Neuronal stem cell (in vitro differentiated cells): ENCODE measurements at regions not wholly inside any gene's neighbourhood (a gene's known extent, or its start where the extent isn't known, plus 50 kb on each side); places are given as distances from the start of the nearest gene placed in this dataset.

Experiments used
- DNase-seq: peaks from one replicate; pipeline ENCODE4 v3.0.0-alpha.2; 2013; ENCODE audit warnings: low spot score
- H2AFZ ChIP-seq: one replicate; pipeline ENCODE4 v1.6.1; 2013; ENCODE audit warnings: mild to moderate bottlenecking, low read length, inconsistent platforms
- H2AK5ac ChIP-seq: 2 replicates; pipeline ENCODE4 v1.6.1; 2013; ENCODE audit warnings: low read depth, mild to moderate bottlenecking, inconsistent platforms, low read length, moderate library complexity, mixed read lengths
- H2BK120ac ChIP-seq: 2 replicates; pipeline ENCODE4 v1.6.1; 2013; ENCODE audit warnings: low read depth, mild to moderate bottlenecking, inconsistent platforms, low read length, moderate library complexity, mixed read lengths
- H2BK12ac ChIP-seq: one replicate; pipeline ENCODE4 v1.6.1; 2013; ENCODE audit warnings: low read length, inconsistent platforms
- H2BK15ac ChIP-seq: 2 replicates; pipeline ENCODE4 v1.6.1; 2013; ENCODE audit warnings: mild to moderate bottlenecking, low read length, inconsistent platforms, mixed read lengths
- H2BK5ac ChIP-seq: one replicate; pipeline ENCODE4 v1.6.1; 2013; ENCODE audit warnings: inconsistent platforms, mild to moderate bottlenecking, low read length, moderate library complexity
- H3K14ac ChIP-seq: one replicate; pipeline ENCODE4 v1.6.1; 2013; ENCODE audit warnings: low read length, inconsistent platforms
- H3K18ac ChIP-seq: 2 replicates; pipeline ENCODE4 v1.6.1; 2013; ENCODE audit warnings: low read length, inconsistent platforms
- H3K23ac ChIP-seq: 2 replicates; pipeline ENCODE4 v1.6.1; 2013; ENCODE audit warnings: low read depth, mild to moderate bottlenecking, mixed read lengths, low read length, inconsistent platforms; ENCODE audit not compliant: poor library complexity
- H3K27ac ChIP-seq: replicated peaks from 3 replicates; pipeline ENCODE4 v1.5.1; 2013; ENCODE audit warnings: low read length, inconsistent platforms
- H3K27me3 ChIP-seq, 3 experiments: 2 replicates each; pipeline ENCODE4 v1.6.1; 2013; ENCODE audit warnings: low read length in 3 of 3, mild to moderate bottlenecking in 2 of 3, inconsistent platforms in 1 of 3, low read depth in 1 of 3, mixed read lengths in 1 of 3, moderate library complexity in 1 of 3; ENCODE audit not compliant: control insufficient read depth in 3 of 3, insufficient read depth in 3 of 3
- H3K36me3 ChIP-seq, 2 donors: replicated peaks in 1 of 2; 2 replicates each; pipeline ENCODE4 v1.6.1; 2013; ENCODE audit warnings: low read length in 2 of 2; ENCODE audit not compliant: control insufficient read depth in 2 of 2, insufficient read depth in 2 of 2
- H3K4ac ChIP-seq: 2 replicates; pipeline ENCODE4 v1.6.1; 2013; ENCODE audit warnings: inconsistent platforms, mild to moderate bottlenecking, low read length, moderate library complexity
- H3K4me1 ChIP-seq, 2 donors: 1 replicate in 1 of 2; 2 replicates in 1 of 2; pipeline ENCODE4 v1.6.1; 2013; ENCODE audit warnings: low read length in 2 of 2, low read depth in 1 of 2; ENCODE audit not compliant: control insufficient read depth in 2 of 2, insufficient read depth in 1 of 2
- H3K4me2 ChIP-seq: one replicate; pipeline ENCODE4 v1.6.1; 2013; ENCODE audit warnings: mild to moderate bottlenecking, low read length, inconsistent platforms; ENCODE audit not compliant: insufficient read depth, poor library complexity, severe bottlenecking
- H3K4me3 ChIP-seq, 2 donors: 2 replicates each; pipeline ENCODE4 v1.5.1; 2013; ENCODE audit warnings: low read length in 2 of 2, mild to moderate bottlenecking in 2 of 2, inconsistent platforms in 1 of 2, moderate library complexity in 1 of 2
- H3K79me1 ChIP-seq: one replicate; pipeline ENCODE4 v1.6.1; 2013; ENCODE audit warnings: low read depth, mild to moderate bottlenecking, inconsistent platforms, low read length, moderate library complexity
- H3K9ac ChIP-seq: one replicate; pipeline ENCODE4 v1.6.1; 2013; ENCODE audit warnings: mild to moderate bottlenecking, low read depth, low read length, inconsistent platforms; ENCODE audit not compliant: poor library complexity
- H3K9me3 ChIP-seq, 2 donors: replicated peaks in 1 of 2; 2 replicates each; pipeline versions ENCODE3 to v1.6.1; 2013; ENCODE audit warnings: low read length in 2 of 2, mild to moderate bottlenecking in 2 of 2, inconsistent platforms in 1 of 2, low read depth in 1 of 2, mixed read lengths in 1 of 2, moderate library complexity in 1 of 2; ENCODE audit not compliant: control insufficient read depth in 2 of 2, insufficient read depth in 1 of 2
- H4K8ac ChIP-seq: one replicate; pipeline ENCODE4 v1.6.1; 2013; ENCODE audit warnings: low read depth, mild to moderate bottlenecking, inconsistent platforms, low read length, moderate library complexity
- H4K91ac ChIP-seq: one replicate; pipeline ENCODE4 v1.6.1; 2013; ENCODE audit warnings: low read length, low read depth, mild to moderate bottlenecking, inconsistent platforms; ENCODE audit not compliant: poor library complexity
- WGBS, 2 donors: extraction: QIAGEN DNeasy Blood & Tissue Kit; methylation state at CpG; one replicate each; pipeline ENCODE4 v1.1.7; 2013; ENCODE audit warnings: missing lambda C conversion rate in 2 of 2, mixed read lengths in 1 of 2; ENCODE audit not compliant: insufficient read length in 2 of 2, insufficient replicate concordance in 1 of 2; ENCODE audit errors: extremely low coverage in 2 of 2; 5-methylcytosine and 5-hydroxymethylcytosine counted together

GRCh38 chr15:70171256-70171886 lies 73.7 kb upstream of the TLE3 start:
- Histone ChIP-seq H3K27me3 (peaks cover 0 to 11% (median 2%) of the 10 kb centered on the region in 3 experiments), H3K14ac (no peak overlapping the region), H4K91ac (no peak overlapping the region), H3K4me1 (peaks cover 0 to 4% of the 10 kb centered on the region in 2 donors), H3K4me3 (no peak overlapping the region), H2AFZ (no peak overlapping the region), H3K18ac (no peak overlapping the region), H3K36me3 (no peaks in the 10 kb centered on the region), H2BK15ac (no peak overlapping the region), H3K27ac (no peak overlapping the region), H2BK12ac (no peak overlapping the region), H2BK120ac (no peak overlapping the region), H3K4me2 (no peak overlapping the region), H2AK5ac (no peak overlapping the region), H3K4ac (no peak overlapping the region), H3K23ac (no peak overlapping the region), H2BK5ac (no peak overlapping the region), H3K9me3 (no peaks in the 10 kb centered on the region), H4K8ac (no peak overlapping the region), H3K9ac (no peak overlapping the region), H3K79me1 (no peaks in the 10 kb centered on the region)
- DNase-seq = no peak
- no CpG with 5 or more reads among the region's 10 CpGs for WGBS, 2 donors

- peak overlapping the region; percentile 28 for H3K18ac ChIP-seq
- H2BK15ac ChIP-seq = peak overlapping the region; percentile 19
- no peak overlapping the region for H3K4ac ChIP-seq
- no peak overlapping the region for H4K91ac ChIP-seq
- H3K9me3 ChIP-seq = no peaks in the 10 kb centered on the region
- H3K4me2 ChIP-seq = no peak overlapping the region
- no peak for DNase-seq
- H2BK12ac ChIP-seq = no peak overlapping the region
- H3K36me3 ChIP-seq = no peaks in the 10 kb centered on the region
- H3K9ac ChIP-seq = no peak overlapping the region
- no peak overlapping the region for H2BK120ac ChIP-seq
- no peaks in the 10 kb centered on the region for H3K79me1 ChIP-seq
- H3K23ac ChIP-seq = no peak overlapping the region
- no CpG with 5 or more reads among the region's 10 CpGs for WGBS, 2 donors
- H2BK5ac ChIP-seq = no peak overlapping the region
- no peak overlapping the region for H3K27ac ChIP-seq
- H2AK5ac ChIP-seq = no peak overlapping the region
- H3K14ac ChIP-seq = no peak overlapping the region
- H3K4me1 ChIP-seq = peaks cover 3 to 9% of the 10 kb centered on the region in 2 donors
- H3K4me3 ChIP-seq = no peak overlapping the region
- no peak overlapping the region for H2AFZ ChIP-seq
- peaks cover 0 to 20% (median 2%) of the 10 kb centered on the region in 3 experiments for H3K27me3 ChIP-seq
- no peak overlapping the region for H4K8ac ChIP-seq
Observed at GRCh38 chr15:70170096-70170699, 72.5 kb upstream of the TLE3 start.

- Histone ChIP-seq H2BK5ac (no peak overlapping the region), H2BK12ac (no peak overlapping the region), H2BK15ac (no peak overlapping the region), H3K4me2 (no peak overlapping the region), H4K8ac (no peak overlapping the region), H3K36me3 (no peaks in the 10 kb centered on the region), H2BK120ac (no peak overlapping the region), H3K79me1 (no peaks in the 10 kb centered on the region), H2AK5ac (no peak overlapping the region), H3K27ac (no peak overlapping the region), H3K23ac (no peak overlapping the region), H3K9me3 (no peaks in the 10 kb centered on the region), H3K4ac (no peak overlapping the region), H2AFZ (no peak overlapping the region), H3K4me3 (no peak overlapping the region), H3K14ac (no peak overlapping the region), H4K91ac (no peak overlapping the region), H3K27me3 (peaks cover 0 to 19% (median 2%) of the 10 kb centered on the region in 3 experiments), H3K4me1 (peaks cover 3 to 12% of the 10 kb centered on the region in 2 donors), H3K18ac (no peak overlapping the region), H3K9ac (no peak overlapping the region)
- WGBS, 2 donors = no CpG with 5 or more reads among the region's 3 CpGs
- DNase-seq = no peak
Observed at GRCh38 chr15:70169147-70169546, 71.4 kb upstream of the TLE3 start.

GRCh38 chr15:70167155-70167554 lies 69.4 kb upstream of the TLE3 start:
- Histone ChIP-seq H3K4ac (no peak overlapping the region), H3K36me3 (no peaks in the 10 kb centered on the region), H3K9me3 (no peaks in the 10 kb centered on the region), H3K9ac (no peak overlapping the region), H3K18ac (no peak overlapping the region), H3K4me3 (no peak overlapping the region), H2AK5ac (no peak overlapping the region), H4K8ac (no peak overlapping the region), H2BK5ac (no peak overlapping the region), H3K23ac (no peak overlapping the region), H3K79me1 (no peaks in the 10 kb centered on the region), H3K14ac (no peak overlapping the region), H3K27me3 (peaks cover 0 to 19% (median 2%) of the 10 kb centered on the region in 3 experiments), H2BK12ac (no peak overlapping the region), H2BK15ac (no peak overlapping the region), H2BK120ac (no peak overlapping the region), H3K4me2 (no peak overlapping the region), H2AFZ (no peak overlapping the region), H4K91ac (no peak overlapping the region), H3K4me1 (peaks cover 3 to 12% of the 10 kb centered on the region in 2 donors), H3K27ac (no peak overlapping the region)
- DNase-seq = no peak
- WGBS, 2 donors = no CpG with 5 or more reads among the region's 3 CpGs
